H9 (cell line): ENCODE measurements at regions not wholly inside any gene's neighbourhood (a gene's known extent, or its start where the extent isn't known, plus 50 kb on each side); places are given as distances from the start of the nearest gene placed in this dataset.

Source experiments
- DNase-seq: peaks from one replicate; pipeline ENCODE4 v3.0.0-alpha.2; 2017
- H2AFZ ChIP-seq: one replicate; pipeline ENCODE4 v1.6.1; 2013; ENCODE audit warnings: mild to moderate bottlenecking, low read length, control low read depth, moderate library complexity
- H2AK5ac ChIP-seq: 2 replicates; pipeline ENCODE4 v1.6.1; 2013; ENCODE audit warnings: low read length, control low read depth, mixed read lengths; ENCODE audit not compliant: insufficient read length
- H2BK120ac ChIP-seq: one replicate; pipeline ENCODE4 v1.6.1; 2013; ENCODE audit warnings: low read depth, mild to moderate bottlenecking, low read length, control low read depth, inconsistent platforms; ENCODE audit not compliant: poor library complexity, severe bottlenecking
- H2BK12ac ChIP-seq: 2 replicates; pipeline ENCODE4 v1.6.1; 2013; ENCODE audit warnings: low read length, control low read depth, mixed read lengths, low read depth; ENCODE audit not compliant: insufficient read length
- H2BK15ac ChIP-seq: 2 replicates; pipeline ENCODE4 v1.6.1; 2013; ENCODE audit warnings: low read depth, low read length, control low read depth
- H2BK20ac ChIP-seq: one replicate; pipeline ENCODE4 v1.6.1; 2013; ENCODE audit warnings: low read depth, mild to moderate bottlenecking, low read length, control low read depth, inconsistent platforms; ENCODE audit not compliant: poor library complexity, severe bottlenecking
- H2BK5ac ChIP-seq: 2 replicates; pipeline ENCODE4 v1.6.1; 2013; ENCODE audit warnings: low read length, control low read depth, mixed read lengths; ENCODE audit not compliant: insufficient read length
- H3K14ac ChIP-seq: 2 replicates; pipeline ENCODE4 v1.6.1; 2013; ENCODE audit warnings: low read length, control low read depth; ENCODE audit not compliant: insufficient read depth
- H3K18ac ChIP-seq: 2 replicates; pipeline ENCODE4 v1.6.1; 2013; ENCODE audit warnings: low read depth, mild to moderate bottlenecking, mixed read lengths, low read length, control low read depth; ENCODE audit not compliant: insufficient read length
- H3K23ac ChIP-seq: 2 replicates; pipeline ENCODE4 v1.6.1; 2013; ENCODE audit warnings: low read length, control low read depth, mixed read lengths, low read depth; ENCODE audit not compliant: insufficient read length
- H3K23me2 ChIP-seq: 2 replicates; pipeline ENCODE4 v1.6.1; 2013; ENCODE audit warnings: low read depth, mild to moderate bottlenecking, mixed read lengths, low read length, control low read depth; ENCODE audit not compliant: insufficient read length, poor library complexity, severe bottlenecking
- H3K27ac ChIP-seq: 2 replicates; pipeline ENCODE4 v1.5.1; 2013; ENCODE audit warnings: low read length, control low read depth, mixed read lengths, low read depth; ENCODE audit not compliant: insufficient read length
- H3K27me3 ChIP-seq: 2 replicates; pipeline ENCODE4 v1.6.1; 2013; ENCODE audit warnings: low read length, control low read depth, inconsistent platforms; ENCODE audit not compliant: insufficient read depth
- H3K4ac ChIP-seq: 2 replicates; pipeline ENCODE4 v1.6.1; 2013; ENCODE audit warnings: low read depth, mild to moderate bottlenecking, control low read depth, inconsistent platforms, low read length, moderate library complexity
- H3K4me1 ChIP-seq: 2 replicates; pipeline ENCODE4 v1.6.1; 2013; ENCODE audit warnings: low read length, control low read depth, inconsistent platforms; ENCODE audit not compliant: insufficient read depth
- H3K4me2 ChIP-seq: 2 replicates; pipeline ENCODE4 v1.6.1; 2013; ENCODE audit warnings: low read length, control low read depth, mixed read lengths; ENCODE audit not compliant: insufficient read length, insufficient read depth
- H3K56ac ChIP-seq: 2 replicates; pipeline ENCODE4 v1.6.1; 2013; ENCODE audit warnings: low read depth, mild to moderate bottlenecking, mixed read lengths, low read length, control low read depth; ENCODE audit not compliant: insufficient read length
- H3K79me1 ChIP-seq: 2 replicates; pipeline ENCODE4 v1.6.1; 2013; ENCODE audit warnings: low read depth, mild to moderate bottlenecking, moderate library complexity, low read length, control low read depth, inconsistent platforms; ENCODE audit not compliant: insufficient read depth, poor library complexity, severe bottlenecking
- H3K79me2 ChIP-seq: 2 replicates; pipeline ENCODE4 v1.6.1; 2013; ENCODE audit warnings: low read length, control low read depth, inconsistent platforms; ENCODE audit not compliant: insufficient read depth
- H3K9ac ChIP-seq: 2 replicates; pipeline ENCODE4 v1.6.1; 2013; ENCODE audit warnings: low read length, control low read depth, mixed read lengths; ENCODE audit not compliant: insufficient read length; ENCODE audit errors: extremely low read depth
- H3K9me3 ChIP-seq: one replicate; pipeline ENCODE4 v1.6.1; 2013; ENCODE audit warnings: low read depth, low read length, inconsistent platforms; ENCODE audit not compliant: control insufficient read depth
- H3T11ph ChIP-seq: one replicate; pipeline ENCODE4 v1.6.1; 2013; ENCODE audit warnings: mild to moderate bottlenecking, low read length, control low read depth, inconsistent platforms
- H4K20me1 ChIP-seq: one replicate; pipeline ENCODE4 v1.6.1; 2013; ENCODE audit not compliant: control insufficient read depth, insufficient read length, insufficient read depth
- H4K5ac ChIP-seq: 2 replicates; pipeline ENCODE4 v1.6.1; 2013; ENCODE audit warnings: low read depth, mild to moderate bottlenecking, mixed read lengths, low read length, control low read depth; ENCODE audit not compliant: insufficient read length
- H4K8ac ChIP-seq: replicated peaks from 2 replicates; pipeline ENCODE4 v1.6.1; 2013; ENCODE audit warnings: low read length, control low read depth, mixed read lengths, low read depth; ENCODE audit not compliant: insufficient read length
- H4K91ac ChIP-seq: 2 replicates; pipeline ENCODE4 v1.6.1; 2013; ENCODE audit warnings: low read depth, mild to moderate bottlenecking, moderate library complexity, mixed read lengths, low read length, control low read depth; ENCODE audit not compliant: insufficient read length
- H3K27ac Mint-ChIP-seq, 3 experiments: 2 replicates in 2 of 3; 3 replicates in 1 of 3; pipeline ENCODE4 v1.8.0; 2020 to 2021; ENCODE audit warnings: mixed read lengths in 3 of 3, mild to moderate bottlenecking in 1 of 3, moderate library complexity in 1 of 3
- H3K27me3 Mint-ChIP-seq: 2 replicates; pipeline ENCODE4 v1.8.0; 2021; ENCODE audit warnings: low read depth, mild to moderate bottlenecking, moderate library complexity, mixed read lengths
- H3K36me3 Mint-ChIP-seq, 3 experiments: 2 replicates in 2 of 3; 3 replicates in 1 of 3; pipeline ENCODE4 v1.8.0; 2020 to 2021; ENCODE audit warnings: low read depth in 3 of 3, mixed read lengths in 3 of 3; ENCODE audit not compliant: insufficient read depth in 1 of 3
- H3K4me1 Mint-ChIP-seq, 2 experiments: 2 replicates each; pipeline ENCODE4 v1.8.0; 2020; ENCODE audit warnings: mixed read lengths in 2 of 2
- H3K4me3 Mint-ChIP-seq, 2 experiments: 2 replicates in 1 of 2; 3 replicates in 1 of 2; pipeline ENCODE4 v1.8.0; 2020 to 2021; ENCODE audit warnings: mild to moderate bottlenecking in 2 of 2, mixed read lengths in 2 of 2, moderate library complexity in 1 of 2
- H3K9me3 Mint-ChIP-seq, 2 experiments: 2 replicates in 1 of 2; 3 replicates in 1 of 2; pipeline ENCODE4 v1.8.0; 2020; ENCODE audit warnings: mild to moderate bottlenecking in 2 of 2, mixed read lengths in 2 of 2, moderate library complexity in 1 of 2
- WGBS: extraction: QIAGEN DNeasy Blood & Tissue Kit; methylation state at CpG from one replicate; pipeline ENCODE4 v1.1.7; 2013; ENCODE audit warnings: missing lambda C conversion rate, low lambda C conversion rate, mixed read lengths; ENCODE audit not compliant: insufficient read length; ENCODE audit errors: extremely low coverage; 5-methylcytosine and 5-hydroxymethylcytosine counted together
- TF ChIP-seq, protein P1 (sequence below): fragments of 200-600 bp; sonication (generic); conservative IDR thresholded peaks from 3 replicates; pipeline ENCODE4 v1.8.0; 2021; ENCODE audit warnings: antibody characterized with exemption, mild to moderate bottlenecking

DNA sequence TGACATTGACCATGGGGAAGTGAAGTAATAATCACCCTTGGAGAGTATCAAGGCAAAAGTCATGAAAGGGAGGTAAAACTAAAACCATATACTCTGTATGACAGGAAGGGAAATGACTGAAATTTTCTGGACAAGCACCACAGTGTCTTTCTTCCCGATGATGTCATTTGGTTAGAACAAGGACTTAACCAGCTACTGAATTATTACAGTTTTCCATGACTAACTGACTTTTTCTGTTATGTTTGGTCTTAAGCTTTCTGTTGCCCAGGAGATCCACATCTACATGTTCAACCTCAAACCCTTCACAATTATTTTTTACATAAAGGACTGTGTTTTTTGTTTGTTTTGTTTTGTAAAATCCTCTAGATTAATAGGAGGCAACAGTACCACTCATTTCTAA is 191.9 kb upstream of the IL12A start:
- H3K23me2 ChIP-seq: no peaks in the 10 kb centered on the region
- no peak overlapping the region for H3K4me3 Mint-ChIP-seq
- no peak overlapping the region for H4K5ac ChIP-seq
- no peaks in the 10 kb centered on the region for H3K27me3 ChIP-seq
- no peak overlapping the region for H3K18ac ChIP-seq
- H4K20me1 ChIP-seq: no peaks in the 10 kb centered on the region
- no peaks in the 10 kb centered on the region for H3K79me1 ChIP-seq
- H3K4ac ChIP-seq: no peak overlapping the region
- peaks cover 2 to 9% of the 10 kb centered on the region in 2 experiments; a peak in 2 of 4 replicates for H3K4me1 Mint-ChIP-seq
- TF ChIP-seq, protein P1, sequence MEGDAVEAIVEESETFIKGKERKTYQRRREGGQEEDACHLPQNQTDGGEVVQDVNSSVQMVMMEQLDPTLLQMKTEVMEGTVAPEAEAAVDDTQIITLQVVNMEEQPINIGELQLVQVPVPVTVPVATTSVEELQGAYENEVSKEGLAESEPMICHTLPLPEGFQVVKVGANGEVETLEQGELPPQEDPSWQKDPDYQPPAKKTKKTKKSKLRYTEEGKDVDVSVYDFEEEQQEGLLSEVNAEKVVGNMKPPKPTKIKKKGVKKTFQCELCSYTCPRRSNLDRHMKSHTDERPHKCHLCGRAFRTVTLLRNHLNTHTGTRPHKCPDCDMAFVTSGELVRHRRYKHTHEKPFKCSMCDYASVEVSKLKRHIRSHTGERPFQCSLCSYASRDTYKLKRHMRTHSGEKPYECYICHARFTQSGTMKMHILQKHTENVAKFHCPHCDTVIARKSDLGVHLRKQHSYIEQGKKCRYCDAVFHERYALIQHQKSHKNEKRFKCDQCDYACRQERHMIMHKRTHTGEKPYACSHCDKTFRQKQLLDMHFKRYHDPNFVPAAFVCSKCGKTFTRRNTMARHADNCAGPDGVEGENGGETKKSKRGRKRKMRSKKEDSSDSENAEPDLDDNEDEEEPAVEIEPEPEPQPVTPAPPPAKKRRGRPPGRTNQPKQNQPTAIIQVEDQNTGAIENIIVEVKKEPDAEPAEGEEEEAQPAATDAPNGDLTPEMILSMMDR: no peak
- no peaks in the 10 kb centered on the region for H3K9me3 ChIP-seq
- H2BK15ac ChIP-seq: no peak overlapping the region
- WGBS: no CpG with 5 or more reads among the region's 1 CpG
- H3K23ac ChIP-seq: no peak overlapping the region
- no peak overlapping the region for H2BK120ac ChIP-seq
- H3K9ac ChIP-seq: no peak overlapping the region
- H3K27me3 Mint-ChIP-seq: peaks cover 3% of the 10 kb centered on the region; the same call in 1 of the 2 replicates
- no peak overlapping the region for H3K4me2 ChIP-seq
- no peak overlapping the region for H3K14ac ChIP-seq
- no peak overlapping the region for H3K27ac Mint-ChIP-seq
- H2BK12ac ChIP-seq: no peak overlapping the region
- no peaks in the 10 kb centered on the region for H3K9me3 Mint-ChIP-seq
- no peaks in the 10 kb centered on the region for H3K4me1 ChIP-seq
- H3K56ac ChIP-seq: no peak overlapping the region
- DNase-seq: no peak
- no peak overlapping the region for H2AK5ac ChIP-seq
- no peak overlapping the region for H3T11ph ChIP-seq
- no peak overlapping the region for H2BK5ac ChIP-seq
- no peak overlapping the region for H2BK20ac ChIP-seq
- no peak overlapping the region for H4K8ac ChIP-seq
- no peaks in the 10 kb centered on the region for H3K79me2 ChIP-seq
- no peak overlapping the region for H4K91ac ChIP-seq
- no peak overlapping the region for H3K27ac ChIP-seq
- H2AFZ ChIP-seq: no peak overlapping the region
- no peaks in the 10 kb centered on the region for H3K36me3 Mint-ChIP-seq
